ENCODE measurements at regions not wholly inside any gene's neighbourhood (a gene's known extent, or its start where the extent isn't known, plus 50 kb on each side); places are given as distances from the start of the nearest gene placed in this dataset.

DNA sequence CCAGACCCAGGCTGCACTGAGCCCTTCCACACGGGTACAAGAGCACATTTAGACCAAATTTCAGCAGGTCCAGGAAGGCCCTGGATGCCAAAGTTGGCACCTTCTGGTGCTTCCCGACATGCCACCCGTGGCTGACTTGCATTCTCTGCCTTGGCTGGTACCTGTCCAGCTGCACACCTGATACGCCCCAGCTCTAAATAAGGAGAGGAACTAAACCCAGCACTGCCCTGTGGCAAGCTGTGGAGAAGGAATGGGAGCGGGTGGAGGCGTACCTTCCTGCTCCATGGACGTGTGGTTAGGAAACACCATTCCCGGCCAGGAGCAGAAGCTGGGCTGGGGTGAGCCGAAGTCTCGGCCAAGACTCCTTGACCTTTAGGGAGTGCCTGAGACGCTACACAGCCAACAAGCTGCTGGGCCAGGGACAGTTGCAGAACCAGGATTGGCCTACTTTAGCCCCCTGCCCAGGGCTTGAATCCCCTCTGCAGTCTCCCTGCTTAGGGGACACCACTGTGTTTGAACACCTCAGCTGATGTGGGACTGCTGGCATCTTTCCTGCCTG, 86.5 kb upstream of the TAF1B start:
- no peak for DNase-seq (ENCODE audit: low spot score)

- DNase-seq (ENCODE audit: low spot score) = peak; percentile 44
These were observed 85.6 kb upstream of the TAF1B start for GRCh38 chr2:9757501-9758264.

DNA sequence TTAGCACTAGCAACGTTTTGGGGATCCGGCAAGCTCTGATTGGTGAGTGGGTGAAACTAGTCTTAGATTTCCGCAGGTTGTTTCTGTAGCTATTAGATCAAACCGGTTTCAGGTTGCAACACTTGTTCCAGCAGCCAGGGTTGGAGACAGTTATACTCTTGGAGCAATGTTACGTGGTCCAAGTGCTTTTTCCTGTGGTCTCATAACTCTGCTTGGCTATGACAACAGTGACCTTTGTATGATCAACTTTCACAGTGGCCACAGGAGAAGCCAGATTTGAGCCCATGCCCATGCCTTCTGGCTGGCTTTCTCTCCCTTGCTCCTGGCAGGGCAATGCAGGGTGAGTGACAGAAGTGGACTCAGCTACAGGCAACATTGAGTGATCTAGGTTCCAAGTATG, 84.5 kb upstream of the TAF1B start:
- no peak for DNase-seq (ENCODE audit: low spot score)

DNA sequence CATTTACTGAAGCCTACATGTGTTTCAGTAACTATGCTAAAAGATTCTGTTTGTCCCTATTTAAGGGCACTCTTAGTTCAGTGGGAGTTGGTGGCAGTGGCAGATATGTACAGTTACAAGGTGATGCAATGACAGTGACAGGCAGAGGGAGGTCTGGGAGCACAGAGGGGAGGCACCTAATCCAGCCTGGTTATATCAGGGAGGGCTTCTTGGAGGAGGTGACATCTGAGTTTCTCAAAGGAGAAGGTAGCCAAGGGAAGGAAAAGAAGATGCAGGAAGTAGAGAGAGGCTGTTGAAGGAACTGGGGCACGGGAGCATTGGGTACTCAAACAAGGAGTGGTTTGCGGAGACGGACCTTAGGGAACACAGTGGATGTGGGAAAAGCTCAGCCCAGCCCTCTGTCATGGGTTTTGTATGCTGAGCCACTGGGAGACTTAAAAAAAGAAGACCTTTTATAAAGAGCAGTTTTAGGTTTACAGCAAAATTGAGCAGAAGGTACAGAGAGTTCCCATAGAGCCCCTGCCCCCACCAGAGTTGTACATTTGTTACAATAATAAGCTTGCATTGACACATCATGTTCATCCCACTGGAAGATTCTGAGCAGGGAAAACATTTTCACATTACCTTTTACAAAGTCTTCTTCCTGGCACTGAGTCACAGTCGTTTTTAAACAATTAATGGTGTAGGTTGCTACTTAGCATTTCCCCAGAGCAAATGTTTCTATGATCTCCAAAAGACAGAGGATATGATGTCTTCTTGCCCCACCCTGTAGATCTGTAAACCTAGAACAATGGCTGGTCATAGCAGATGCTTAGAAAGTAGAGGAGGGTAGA, 83.0 kb upstream of the TAF1B start:
- DNase-seq (ENCODE audit: low spot score) = no peak

DNA sequence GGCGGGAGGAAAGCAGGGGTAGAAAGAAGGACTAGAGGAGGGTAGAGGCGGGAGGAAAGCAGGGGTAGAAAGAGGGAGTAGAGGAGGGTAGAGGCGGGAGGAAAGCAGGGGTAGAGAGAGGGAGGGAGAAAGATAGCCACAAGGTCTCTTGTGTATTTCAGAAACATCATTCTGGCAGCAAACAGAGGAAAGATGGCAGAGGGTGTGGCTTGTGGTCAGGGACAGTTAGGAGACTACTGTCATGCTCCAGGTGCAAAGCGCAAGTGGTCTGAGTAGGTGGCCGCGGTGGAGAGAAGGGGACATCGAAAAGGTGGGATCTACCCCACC, 82.4 kb upstream of the TAF1B start:
- no peak for DNase-seq (ENCODE audit: low spot score)

GRCh38 chr2:9761577-9761976, 81.7 kb upstream of the TAF1B start:
- no peak for DNase-seq (ENCODE audit: low spot score)

- DNase-seq (ENCODE audit: low spot score) = no peak
These were observed 81.1 kb upstream of the TAF1B start for GRCh38 chr2:9762164-9762563.

DNA sequence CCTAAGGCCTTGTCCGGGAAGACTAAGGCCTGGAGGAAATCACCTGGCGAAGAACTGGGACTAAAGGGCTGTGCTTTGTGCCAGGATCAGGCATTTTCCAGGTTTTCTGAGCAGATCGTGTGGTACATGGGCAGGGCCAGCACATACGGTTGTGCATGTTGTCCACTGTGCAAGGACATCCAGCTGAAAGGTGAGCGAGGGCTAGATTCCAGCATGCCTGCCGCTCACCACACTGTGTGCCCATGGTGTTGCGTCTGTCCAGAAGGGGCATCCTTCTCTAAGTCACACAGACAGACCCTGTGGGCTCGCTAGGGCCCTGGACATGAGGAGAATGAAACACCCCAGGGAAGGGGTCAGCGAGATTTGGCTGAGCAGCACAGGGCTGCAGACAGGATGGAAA, 80.3 kb upstream of the TAF1B start:
- no peak for DNase-seq (ENCODE audit: low spot score)

- DNase-seq (ENCODE audit: low spot score) = peak; percentile 51
These were observed 79.7 kb upstream of the TAF1B start for GRCh38 chr2:9763356-9764152.

- no peak for DNase-seq (ENCODE audit: low spot score)
These were observed 79.0 kb upstream of the TAF1B start for GRCh38 chr2:9764153-9764778.

DNA sequence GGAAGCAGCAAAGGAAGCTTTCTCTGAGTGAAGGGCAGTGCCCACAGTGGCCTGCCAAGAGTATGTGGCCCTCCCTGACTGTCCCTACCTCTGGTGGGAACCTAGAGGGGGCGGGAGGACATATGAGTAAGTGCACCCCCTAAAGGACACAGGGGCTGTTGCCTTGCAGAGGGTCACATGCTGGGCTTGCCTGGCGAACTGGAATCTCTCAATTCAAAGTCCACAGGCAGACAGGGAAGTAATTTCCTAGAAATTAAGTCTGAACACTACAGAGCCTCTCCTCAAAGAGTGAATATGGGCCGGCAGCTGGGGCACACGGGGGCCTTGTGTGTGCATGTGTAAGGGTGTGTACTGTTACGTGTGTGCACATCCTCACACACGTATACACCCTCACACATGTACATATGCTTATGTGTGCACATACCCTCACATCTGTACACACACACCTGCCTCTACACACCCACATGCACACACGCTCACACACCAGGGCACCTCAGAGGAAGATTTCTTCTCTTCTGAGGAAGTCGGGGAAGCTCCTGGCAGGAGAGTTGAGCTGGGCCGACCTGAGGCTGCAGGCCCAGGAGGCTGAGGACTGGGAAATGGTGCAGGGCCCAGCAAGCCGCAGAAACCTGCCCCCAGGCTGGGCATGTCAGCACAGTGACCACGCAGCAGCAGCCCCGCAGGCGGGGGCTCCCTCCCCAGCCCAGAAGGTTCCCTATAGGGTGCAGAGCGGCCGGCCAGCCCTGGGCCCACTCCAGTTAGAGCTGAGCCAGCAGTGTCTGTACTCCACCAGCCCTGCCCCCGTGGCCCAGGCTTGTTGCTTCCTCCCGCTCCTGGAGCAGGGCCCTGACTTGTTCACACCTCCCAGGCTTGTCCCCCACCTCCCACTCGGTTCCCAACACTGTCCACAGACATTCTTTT, 77.4 kb upstream of the TAF1B start:
- DNase-seq (ENCODE audit: low spot score) = no peak

DNA sequence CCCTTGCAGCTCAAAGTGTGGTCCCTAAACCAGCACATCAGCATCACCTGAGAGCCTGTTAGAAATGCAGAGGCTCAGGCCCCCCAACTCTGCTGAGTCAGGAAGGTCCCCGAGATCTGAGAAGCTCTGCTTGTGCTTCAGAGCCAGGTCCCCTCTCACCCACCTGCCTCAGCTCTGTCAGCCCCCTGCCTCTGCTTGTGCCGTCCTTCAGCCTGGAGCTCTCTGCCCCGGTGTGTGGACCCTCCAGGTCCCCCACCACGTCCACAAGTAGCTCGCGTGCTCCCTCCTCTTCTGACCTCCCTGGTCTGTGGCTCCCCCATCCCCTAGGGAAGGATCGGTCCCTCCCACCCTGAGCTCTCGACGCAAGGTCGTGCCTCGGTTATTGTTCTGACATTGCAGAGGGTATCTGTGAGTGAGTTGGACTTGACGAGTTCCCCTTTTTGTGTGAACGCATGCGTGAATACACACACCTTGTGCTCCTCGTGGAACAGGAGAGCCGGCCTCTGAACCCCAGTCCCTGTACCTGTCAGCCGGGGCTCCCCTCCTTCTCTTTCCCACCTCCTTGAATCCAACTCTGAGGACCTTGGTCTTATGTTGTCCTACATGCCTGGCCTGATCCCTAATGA, 75.5 kb upstream of the TAF1B start:
- no peak for DNase-seq (ENCODE audit: low spot score)

- DNase-seq (ENCODE audit: low spot score) = no peak
These were observed 74.9 kb upstream of the TAF1B start for GRCh38 chr2:9768388-9768787.

DNA sequence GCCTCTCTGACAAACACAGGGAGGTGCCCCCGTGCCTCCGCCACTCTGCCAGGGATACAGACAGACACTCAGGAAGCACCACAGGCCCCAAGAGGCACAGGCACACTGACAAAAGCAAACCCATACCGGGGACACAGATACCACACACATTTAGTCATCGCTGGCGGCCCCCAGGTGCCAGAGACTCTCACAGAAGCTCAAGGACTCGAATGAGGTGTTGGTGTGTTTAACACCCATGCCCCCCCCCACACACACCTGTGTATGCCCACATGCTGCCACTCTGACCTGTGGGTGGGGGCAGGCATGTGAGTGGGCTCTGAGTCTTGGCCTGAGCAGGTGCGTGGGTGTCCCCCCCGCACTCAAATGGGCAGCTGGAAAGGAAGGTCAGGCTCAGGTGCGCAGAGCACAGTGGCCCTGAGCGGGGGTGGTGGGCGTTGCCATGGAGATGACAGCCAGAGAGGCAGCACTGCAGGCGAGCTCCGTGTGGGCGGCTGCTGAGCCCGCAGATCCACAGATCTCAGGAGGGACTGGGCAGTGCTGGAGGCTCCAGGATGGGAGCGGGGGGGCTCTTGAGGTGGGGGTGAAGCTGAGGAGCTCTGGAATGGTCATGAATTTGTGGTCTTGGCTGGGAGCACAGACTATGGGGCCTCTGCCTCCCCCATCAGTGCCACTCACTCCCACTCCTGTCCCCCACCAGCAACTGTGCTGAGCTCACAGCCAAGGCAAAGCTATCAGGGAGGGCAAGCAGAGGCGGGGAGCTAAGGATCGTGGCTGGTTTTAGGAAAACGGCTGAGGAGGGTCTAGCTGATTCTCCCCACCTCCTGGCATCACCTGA, 73.9 kb upstream of the TAF1B start:
- peak; percentile 41 for DNase-seq (ENCODE audit: low spot score)

DNA sequence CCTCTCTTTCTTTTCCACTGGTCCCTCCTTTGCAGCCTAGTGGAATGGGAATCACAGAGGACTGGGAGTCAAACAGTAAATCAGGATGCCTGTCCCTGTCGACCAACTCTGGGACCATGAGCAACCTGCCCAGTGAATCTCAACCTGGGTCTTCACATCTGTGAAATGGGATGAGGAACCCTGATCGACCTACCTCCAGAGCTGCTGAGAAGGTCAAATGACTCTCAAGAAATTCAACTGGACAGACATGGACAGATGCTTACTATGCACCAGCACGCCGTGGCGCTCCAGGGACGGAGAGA, 73.3 kb upstream of the TAF1B start:
- DNase-seq (ENCODE audit: low spot score) = no peak

- peak; percentile 71 for DNase-seq (ENCODE audit: low spot score)
These were observed 72.8 kb upstream of the TAF1B start for GRCh38 chr2:9770308-9771100.

GRCh38 chr2:9771101-9771449, 72.2 kb upstream of the TAF1B start:
- no peak for DNase-seq (ENCODE audit: low spot score)

DNA sequence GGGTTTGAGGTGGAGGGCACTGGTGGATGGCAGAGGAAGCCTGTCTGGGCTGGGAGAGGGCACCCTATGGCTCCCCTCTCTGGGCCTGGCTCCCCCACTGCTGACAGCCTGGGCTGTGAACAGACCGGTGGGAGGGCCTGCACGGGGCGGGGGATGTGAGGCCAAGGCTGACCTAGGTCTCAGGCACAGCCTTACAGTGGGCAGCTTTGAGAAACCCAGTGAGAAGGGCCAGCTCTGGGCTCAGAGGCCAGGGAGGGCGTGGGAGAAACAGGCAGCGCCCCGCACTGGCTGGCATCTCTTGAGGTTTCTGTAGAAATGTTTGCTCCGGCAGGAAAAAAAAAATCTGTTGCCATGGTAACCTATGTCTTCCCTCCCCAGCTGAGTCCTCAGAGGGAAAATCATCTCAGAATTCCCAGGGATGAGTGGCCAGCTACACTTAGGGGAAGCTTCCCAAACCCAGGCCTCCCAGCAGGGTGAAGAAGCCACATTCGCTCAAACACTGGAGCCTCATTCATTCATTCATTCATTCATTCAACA, 71.7 kb upstream of the TAF1B start:
- DNase-seq (ENCODE audit: low spot score) = peak; percentile 30
